ENCODE measurements at regions not wholly inside any gene's neighbourhood (a gene's known extent, or its start where the extent isn't known, plus 50 kb on each side); places are given as distances from the start of the nearest gene placed in this dataset.

GRCh38 chr16:55083052-55083451 is 152.4 kb downstream of the IRX5 start:
- H2BK12ac ChIP-seq (ENCODE audit: low read length in 2 of 2): no peak overlapping the region
- H3K9ac ChIP-seq (ENCODE audit: low read length): no peak overlapping the region
- H3K4me2 ChIP-seq (ENCODE audit: low read length, poor library complexity, severe bottlenecking): no peak overlapping the region
- H3K4ac ChIP-seq (ENCODE audit: low read depth in 1 of 2, low read length in 2 of 2): no peak overlapping the region
- H2BK120ac ChIP-seq (ENCODE audit: low read depth, low read length): no peak overlapping the region
- H3K27me3 ChIP-seq (ENCODE audit: control insufficient read depth in 1 of 2, insufficient read depth in 1 of 2, low read length in 2 of 2): peaks cover 11 to 23% of the 10 kb centered on the region in 2 experiments
- no peaks in the 10 kb centered on the region for H3K9me3 ChIP-seq (ENCODE audit: control insufficient read depth, low read length)
- no peaks in the 10 kb centered on the region for H3K36me3 ChIP-seq (ENCODE audit: control insufficient read depth in 1 of 2, insufficient read depth in 2 of 2, low read depth in 1 of 2, low read length in 2 of 2)
- H3K4me3 ChIP-seq (ENCODE audit: insufficient read depth in 1 of 2, low read depth in 1 of 2, low read length in 2 of 2): no peak overlapping the region
- no peak overlapping the region for H2AK5ac ChIP-seq (ENCODE audit: low read length, severe bottlenecking)
- no peak overlapping the region for H3K23ac ChIP-seq (ENCODE audit: low read length in 2 of 2)
- H3K4me1 ChIP-seq (ENCODE audit: control insufficient read depth, insufficient read depth, low read depth, low read length): no peaks in the 10 kb centered on the region
- H4K8ac ChIP-seq (ENCODE audit: low read length): no peak overlapping the region
- H3K18ac ChIP-seq (ENCODE audit: low read depth in 1 of 2, low read length in 2 of 2): no peak overlapping the region
- no peak overlapping the region for H3K14ac ChIP-seq (ENCODE audit: low read length in 2 of 2)
- no peaks in the 10 kb centered on the region for H3K79me1 ChIP-seq (replicated peaks; ENCODE audit: low read length, poor library complexity, severe bottlenecking)
- H4K91ac ChIP-seq (ENCODE audit: low read length): no peak overlapping the region
- no peak overlapping the region for H3K27ac ChIP-seq (ENCODE audit: low read length, poor library complexity, severe bottlenecking)
- no peak overlapping the region for H2AFZ ChIP-seq (ENCODE audit: low read depth, low read length)
- WGBS: 68% methylated on average over 5 of the region's 5 CpGs
- no peak for DNase-seq
- no peak overlapping the region for H2BK15ac ChIP-seq (ENCODE audit: low read depth, poor library complexity, severe bottlenecking)
- no peak overlapping the region for H2BK5ac ChIP-seq (ENCODE audit: low read depth, low read length, poor library complexity, severe bottlenecking)

- Histone ChIP-seq H2BK120ac (ENCODE audit: low read depth, low read length) (no peak overlapping the region), H2BK5ac (ENCODE audit: low read depth, low read length, poor library complexity, severe bottlenecking) (no peak overlapping the region), H3K79me1 (replicated peaks; ENCODE audit: low read length, poor library complexity, severe bottlenecking) (no peaks in the 10 kb centered on the region), H3K27ac (ENCODE audit: low read length, poor library complexity, severe bottlenecking) (no peak overlapping the region), H3K23ac (ENCODE audit: low read length in 2 of 2) (no peak overlapping the region), H3K9me3 (ENCODE audit: control insufficient read depth, low read length) (no peaks in the 10 kb centered on the region), H3K14ac (ENCODE audit: low read length in 2 of 2) (no peak overlapping the region), H3K4ac (ENCODE audit: low read depth in 1 of 2, low read length in 2 of 2) (no peak overlapping the region), H2BK12ac (ENCODE audit: low read length in 2 of 2) (no peak overlapping the region), H3K4me1 (ENCODE audit: control insufficient read depth, insufficient read depth, low read depth, low read length) (no peaks in the 10 kb centered on the region), H2BK15ac (ENCODE audit: low read depth, poor library complexity, severe bottlenecking) (no peak overlapping the region), H3K4me2 (ENCODE audit: low read length, poor library complexity, severe bottlenecking) (no peak overlapping the region), H3K18ac (ENCODE audit: low read depth in 1 of 2, low read length in 2 of 2) (no peak overlapping the region), H4K91ac (ENCODE audit: low read length) (no peak overlapping the region), H3K27me3 (ENCODE audit: control insufficient read depth in 1 of 2, insufficient read depth in 1 of 2, low read length in 2 of 2) (peaks cover 3 to 9% of the 10 kb centered on the region in 2 experiments), H3K9ac (ENCODE audit: low read length) (no peak overlapping the region), H3K36me3 (ENCODE audit: control insufficient read depth in 1 of 2, insufficient read depth in 2 of 2, low read depth in 1 of 2, low read length in 2 of 2) (no peaks in the 10 kb centered on the region), H4K8ac (ENCODE audit: low read length) (no peak overlapping the region), H3K4me3 (ENCODE audit: insufficient read depth in 1 of 2, low read depth in 1 of 2, low read length in 2 of 2) (no peak overlapping the region), H2AK5ac (ENCODE audit: low read length, severe bottlenecking) (no peak overlapping the region), H2AFZ (ENCODE audit: low read depth, low read length) (no peak overlapping the region)
- no peak for DNase-seq
- 83% methylated on average over 2 of the region's 2 CpGs for WGBS
Measured at GRCh38 chr16:55088098-55088497, 157.4 kb downstream of the IRX5 start.

- Histone ChIP-seq H3K9ac (ENCODE audit: low read length) (no peak overlapping the region), H3K4me3 (ENCODE audit: insufficient read depth in 1 of 2, low read depth in 1 of 2, low read length in 2 of 2) (no peak overlapping the region), H3K4ac (ENCODE audit: low read depth in 1 of 2, low read length in 2 of 2) (no peak overlapping the region), H3K79me1 (replicated peaks; ENCODE audit: low read length, poor library complexity, severe bottlenecking) (no peaks in the 10 kb centered on the region), H3K9me3 (ENCODE audit: control insufficient read depth, low read length) (no peaks in the 10 kb centered on the region), H3K23ac (ENCODE audit: low read length in 2 of 2) (no peak overlapping the region), H2BK12ac (ENCODE audit: low read length in 2 of 2) (no peak overlapping the region), H2BK15ac (ENCODE audit: low read depth, poor library complexity, severe bottlenecking) (no peak overlapping the region), H3K27ac (ENCODE audit: low read length, poor library complexity, severe bottlenecking) (no peak overlapping the region), H3K18ac (ENCODE audit: low read depth in 1 of 2, low read length in 2 of 2) (no peak overlapping the region), H2AFZ (ENCODE audit: low read depth, low read length) (no peak overlapping the region), H2AK5ac (ENCODE audit: low read length, severe bottlenecking) (no peak overlapping the region), H2BK5ac (ENCODE audit: low read depth, low read length, poor library complexity, severe bottlenecking) (no peak overlapping the region), H3K4me2 (ENCODE audit: low read length, poor library complexity, severe bottlenecking) (no peak overlapping the region), H3K14ac (ENCODE audit: low read length in 2 of 2) (no peak overlapping the region), H2BK120ac (ENCODE audit: low read depth, low read length) (no peak overlapping the region), H3K27me3 (ENCODE audit: control insufficient read depth in 1 of 2, insufficient read depth in 1 of 2, low read length in 2 of 2) (peaks cover 0 to 9% of the 10 kb centered on the region in 2 experiments), H3K4me1 (ENCODE audit: control insufficient read depth, insufficient read depth, low read depth, low read length) (no peaks in the 10 kb centered on the region), H4K91ac (ENCODE audit: low read length) (no peak overlapping the region), H3K36me3 (ENCODE audit: control insufficient read depth in 1 of 2, insufficient read depth in 2 of 2, low read depth in 1 of 2, low read length in 2 of 2) (no peaks in the 10 kb centered on the region), H4K8ac (ENCODE audit: low read length) (no peak overlapping the region)
- DNase-seq: no peak
- 84% methylated on average over 4 of the region's 4 CpGs for WGBS
Measured at GRCh38 chr16:55089600-55089999, 158.9 kb downstream of the IRX5 start.

- Histone ChIP-seq H3K36me3 (ENCODE audit: control insufficient read depth in 1 of 2, insufficient read depth in 2 of 2, low read depth in 1 of 2, low read length in 2 of 2) (no peaks in the 10 kb centered on the region), H3K27me3 (ENCODE audit: control insufficient read depth in 1 of 2, insufficient read depth in 1 of 2, low read length in 2 of 2) (peaks cover 0 to 9% of the 10 kb centered on the region in 2 experiments), H3K23ac (ENCODE audit: low read length in 2 of 2) (no peak overlapping the region), H3K4me3 (ENCODE audit: insufficient read depth in 1 of 2, low read depth in 1 of 2, low read length in 2 of 2) (no peak overlapping the region), H2AK5ac (ENCODE audit: low read length, severe bottlenecking) (no peak overlapping the region), H2AFZ (ENCODE audit: low read depth, low read length) (no peak overlapping the region), H3K9me3 (ENCODE audit: control insufficient read depth, low read length) (no peaks in the 10 kb centered on the region), H2BK5ac (ENCODE audit: low read depth, low read length, poor library complexity, severe bottlenecking) (no peak overlapping the region), H3K14ac (ENCODE audit: low read length in 2 of 2) (no peak overlapping the region), H3K4me2 (ENCODE audit: low read length, poor library complexity, severe bottlenecking) (no peak overlapping the region), H2BK15ac (ENCODE audit: low read depth, poor library complexity, severe bottlenecking) (no peak overlapping the region), H2BK12ac (ENCODE audit: low read length in 2 of 2) (no peak overlapping the region), H3K18ac (ENCODE audit: low read depth in 1 of 2, low read length in 2 of 2) (no peak overlapping the region), H3K79me1 (replicated peaks; ENCODE audit: low read length, poor library complexity, severe bottlenecking) (no peaks in the 10 kb centered on the region), H3K9ac (ENCODE audit: low read length) (no peak overlapping the region), H4K8ac (ENCODE audit: low read length) (no peak overlapping the region), H3K4ac (ENCODE audit: low read depth in 1 of 2, low read length in 2 of 2) (no peak overlapping the region), H3K4me1 (ENCODE audit: control insufficient read depth, insufficient read depth, low read depth, low read length) (no peaks in the 10 kb centered on the region), H3K27ac (ENCODE audit: low read length, poor library complexity, severe bottlenecking) (no peak overlapping the region), H2BK120ac (ENCODE audit: low read depth, low read length) (no peak overlapping the region), H4K91ac (ENCODE audit: low read length) (no peak overlapping the region)
- 80% methylated on average over 24 of the region's 24 CpGs for WGBS
- DNase-seq: no peak
Measured at GRCh38 chr16:55091213-55091870, 160.7 kb downstream of the IRX5 start.
